Right lung (tissue), 2 donors: ENCODE measurements at regions not wholly inside any gene's neighbourhood (a gene's known extent, or its start where the extent isn't known, plus 50 kb on each side); places are given as distances from the start of the nearest gene placed in this dataset.
"Not testable (repeated sequence)": the region's sequence is repeated elsewhere in the genome, so short reads cannot be mapped to it uniquely, and the experiment has no call there.

Source experiments
- DNase-seq, 2 donors: peaks; one replicate each; pipeline ENCODE4 v3.0.0-alpha.2; 2013

GRCh38 chr13:87537951-87538350, 133.2 kb upstream of the SLITRK5 start:
- DNase-seq: no peak

- DNase-seq: no peak
These were observed 132.7 kb upstream of the SLITRK5 start for GRCh38 chr13:87538366-87539052.

- DNase-seq: no peak
These were observed 118.0 kb upstream of the SLITRK5 start for GRCh38 chr13:87553142-87553541.

- DNase-seq: no peak
These were observed 117.1 kb upstream of the SLITRK5 start for GRCh38 chr13:87554045-87554444.

- no peak for DNase-seq
These were observed 113.4 kb upstream of the SLITRK5 start for GRCh38 chr13:87557788-87558187.

GRCh38 chr13:87561580-87561979, 109.6 kb upstream of the SLITRK5 start:
- not testable (repeated sequence) for DNase-seq

- DNase-seq: no peak
These were observed 100.5 kb upstream of the SLITRK5 start for GRCh38 chr13:87570669-87571068.

GRCh38 chr13:87582399-87582798, 88.8 kb upstream of the SLITRK5 start:
- no peak for DNase-seq

GRCh38 chr13:87590518-87590917, 80.7 kb upstream of the SLITRK5 start:
- DNase-seq: no peak

GRCh38 chr13:87604437-87604836, 66.7 kb upstream of the SLITRK5 start:
- DNase-seq: not testable (repeated sequence)

GRCh38 chr13:87607266-87607665, 63.9 kb upstream of the SLITRK5 start:
- no peak for DNase-seq

- no peak for DNase-seq
These were observed 56.9 kb upstream of the SLITRK5 start for GRCh38 chr13:87614276-87614675.
